SW 1271 (cell line): ENCODE measurements at regions not wholly inside any gene's neighbourhood (a gene's known extent, or its start where the extent isn't known, plus 50 kb on each side); places are given as distances from the start of the nearest gene placed in this dataset.

ENCODE experiments used
- DNase-seq, 2 experiments: peaks; one replicate each; lab custom pipeline; 2025; lab: John Stamatoyannopoulos, UW

DNA sequence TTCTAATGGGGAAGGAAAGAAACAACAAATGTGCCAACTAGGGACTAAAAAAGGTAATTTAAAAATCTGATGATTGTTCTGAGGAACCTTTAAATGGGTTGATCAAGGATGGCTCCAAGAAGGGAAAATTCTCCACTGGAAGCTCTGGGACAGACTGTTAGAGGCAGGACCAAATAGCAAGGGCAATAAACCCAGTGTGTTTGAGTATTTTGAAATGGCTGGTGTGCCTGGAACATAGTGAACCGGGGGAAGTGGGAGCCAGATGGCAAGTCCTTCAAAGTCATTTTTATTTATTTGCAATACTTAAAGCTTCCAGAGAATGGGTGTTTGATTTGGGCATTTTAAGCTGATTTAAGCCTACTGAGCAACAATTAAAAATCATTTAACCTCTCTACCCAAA lies 587.7 kb upstream of the MEF2C start:
- DNase-seq: no peak

DNA sequence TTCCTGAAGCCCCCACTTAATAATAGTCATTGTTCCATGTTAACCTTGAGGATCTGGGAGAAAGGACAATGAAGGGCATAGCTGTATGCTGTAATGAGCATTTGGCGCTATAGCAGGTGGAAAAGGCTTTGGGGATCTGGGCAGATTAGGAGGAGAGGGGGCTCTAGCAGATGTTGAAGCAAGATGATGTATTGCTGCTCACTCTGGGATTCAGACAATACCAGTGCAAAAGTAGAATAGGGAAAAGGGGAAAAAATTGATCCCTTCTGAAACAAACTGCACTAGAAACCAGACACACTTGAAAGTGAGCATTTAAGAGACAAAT lies 575.3 kb upstream of the MEF2C start:
- no peak for DNase-seq

DNA sequence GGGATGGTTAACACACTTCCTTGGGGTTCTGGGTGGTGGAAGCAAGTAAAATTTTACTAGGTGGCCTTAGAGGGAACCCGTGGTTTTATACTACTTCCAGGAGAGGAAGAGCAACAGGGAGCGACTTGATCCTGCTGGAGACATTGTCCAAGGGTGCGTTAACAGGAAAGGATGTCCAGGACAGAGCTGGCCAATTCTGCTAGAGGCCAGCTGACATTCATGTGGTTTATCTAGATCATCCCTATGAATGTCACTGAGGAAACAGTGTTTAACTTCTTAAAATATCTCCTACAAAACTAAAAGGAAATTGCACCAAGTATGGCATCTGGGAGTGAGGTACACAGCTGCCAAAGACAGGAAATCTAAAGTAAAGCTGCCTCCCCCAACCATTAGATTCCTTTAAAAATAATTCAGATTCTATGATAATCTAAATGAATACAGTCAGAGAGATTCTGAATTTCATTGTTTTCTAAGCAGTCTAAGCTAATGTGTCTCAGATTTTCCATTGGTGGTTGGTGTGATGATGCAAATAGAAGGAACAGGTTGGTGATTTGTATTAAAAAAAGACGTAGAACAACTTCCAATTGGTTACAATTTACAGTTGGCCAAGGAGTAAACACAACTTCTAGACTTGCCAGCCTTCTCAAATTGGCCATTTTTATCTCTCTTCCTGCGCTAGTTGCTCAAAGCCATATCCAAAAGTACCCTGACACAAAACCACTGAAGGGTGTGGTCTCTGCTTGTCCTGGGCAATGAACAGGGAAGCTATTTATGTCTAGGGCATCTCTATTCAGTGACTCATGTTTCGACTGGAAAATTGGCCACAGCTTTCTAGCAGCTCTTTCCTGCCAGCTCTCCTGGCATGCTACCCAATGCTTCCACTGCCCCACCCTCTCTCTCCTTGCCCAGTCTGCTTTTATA lies 574.7 kb upstream of the MEF2C start:
- DNase-seq: peak; percentile 50 to 78

DNA sequence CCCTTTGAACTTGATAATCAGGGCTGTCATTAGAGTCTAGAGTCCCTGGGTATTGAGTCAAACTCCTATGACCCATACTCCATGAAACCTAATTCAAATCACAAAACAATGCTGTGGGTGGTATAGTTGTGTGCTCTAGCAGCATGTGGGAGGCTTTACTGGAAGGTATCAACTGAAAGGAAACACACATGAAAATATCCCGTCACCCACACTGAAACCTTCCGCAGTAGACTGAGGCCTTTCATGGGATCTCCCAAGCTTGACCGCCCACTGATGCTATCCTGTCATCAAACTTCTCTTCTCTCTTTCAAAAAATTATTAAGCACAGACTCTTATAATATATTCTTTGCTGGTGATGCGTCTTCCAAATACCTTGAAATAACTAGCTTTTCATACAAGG lies 569.1 kb upstream of the MEF2C start:
- no peak for DNase-seq

DNA sequence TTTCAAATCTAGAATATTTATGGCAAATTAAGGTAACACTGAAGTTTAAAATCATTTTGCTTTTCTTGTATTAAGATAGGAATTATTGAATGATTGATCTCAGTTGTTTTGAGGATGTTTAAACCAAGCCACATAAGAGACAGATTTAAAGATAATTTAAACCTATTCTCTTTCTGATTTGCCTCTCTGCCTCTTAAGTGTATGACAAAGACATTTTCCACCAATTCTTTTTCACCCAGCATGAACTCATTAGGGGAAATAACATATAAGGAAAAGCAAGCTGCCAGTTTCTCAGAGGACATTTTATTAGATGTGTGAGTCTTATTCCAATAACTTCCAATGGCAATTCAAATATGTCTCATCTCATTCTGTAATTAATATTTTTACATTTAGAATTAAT lies 568.3 kb upstream of the MEF2C start:
- no peak for DNase-seq

DNA sequence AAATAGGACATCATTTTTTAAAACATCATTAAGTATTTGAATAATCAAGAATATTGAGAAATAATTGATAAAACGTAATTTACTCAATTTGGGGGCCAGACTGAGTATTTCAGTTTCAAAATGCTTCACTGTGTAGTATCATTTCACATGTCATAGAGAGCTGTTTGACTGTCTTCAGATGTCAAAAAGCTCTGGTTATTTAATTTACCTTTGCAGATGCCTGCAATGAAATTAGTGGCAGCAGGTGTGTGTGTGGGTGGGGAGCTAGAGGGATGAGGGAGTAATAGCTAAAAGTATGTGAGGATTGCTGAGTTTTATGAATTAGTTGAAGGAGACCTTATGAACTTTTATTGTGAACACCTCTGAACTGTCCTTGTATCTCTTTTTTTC lies 567.2 kb upstream of the MEF2C start:
- no peak for DNase-seq

DNA sequence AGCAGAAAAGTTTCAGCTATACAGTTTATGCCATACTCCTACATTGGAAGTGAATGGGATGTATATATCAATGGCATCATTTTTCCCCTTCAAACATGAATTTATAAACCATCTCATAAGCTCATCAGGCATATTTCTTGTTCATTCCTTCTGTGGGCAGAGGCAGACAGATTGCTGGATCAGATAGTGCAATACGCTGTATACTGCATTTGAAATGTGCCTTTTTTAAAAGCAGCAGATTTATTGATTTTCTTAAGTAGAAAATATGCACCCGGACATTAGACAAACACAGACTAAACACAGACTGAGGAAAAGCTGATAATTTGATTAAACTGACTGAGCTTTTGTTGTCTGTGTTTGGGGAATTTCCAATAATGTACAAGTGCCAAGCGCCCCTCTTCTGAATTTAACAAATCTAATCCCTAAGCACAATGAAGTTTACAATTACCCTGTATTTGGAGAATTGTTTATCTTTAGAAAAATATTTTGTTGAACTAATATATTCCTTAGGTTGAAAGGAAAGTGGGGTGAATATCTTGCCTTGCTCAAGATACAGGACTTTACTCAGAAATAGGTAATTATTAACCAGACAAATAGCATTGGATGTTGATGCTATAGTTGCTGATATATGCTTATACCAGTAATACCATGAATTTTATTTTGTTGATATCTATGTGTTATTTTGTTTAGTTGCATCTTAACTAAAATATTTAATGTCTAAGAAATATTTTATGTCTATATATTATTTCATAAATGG lies 566.6 kb upstream of the MEF2C start:
- no peak for DNase-seq

DNA sequence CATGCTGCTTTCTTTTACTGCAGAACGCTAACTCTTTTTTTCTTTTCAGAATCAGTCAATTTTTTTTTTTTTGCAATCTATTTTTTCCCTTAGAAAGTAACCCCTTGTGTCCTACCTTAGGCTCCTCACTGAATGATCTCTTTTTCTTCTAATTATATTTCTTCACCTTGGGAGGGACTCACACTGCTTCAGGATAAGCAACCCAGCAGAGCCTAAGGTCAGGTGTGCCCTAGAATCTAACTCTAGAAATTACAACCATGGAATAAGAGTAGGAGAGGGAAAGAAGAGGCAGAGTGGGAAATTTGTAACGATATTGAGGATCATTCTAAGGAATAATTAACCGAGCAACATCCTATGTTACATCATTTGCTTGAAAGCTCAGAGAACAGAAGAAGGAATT lies 564.0 kb upstream of the MEF2C start:
- no peak for DNase-seq

DNA sequence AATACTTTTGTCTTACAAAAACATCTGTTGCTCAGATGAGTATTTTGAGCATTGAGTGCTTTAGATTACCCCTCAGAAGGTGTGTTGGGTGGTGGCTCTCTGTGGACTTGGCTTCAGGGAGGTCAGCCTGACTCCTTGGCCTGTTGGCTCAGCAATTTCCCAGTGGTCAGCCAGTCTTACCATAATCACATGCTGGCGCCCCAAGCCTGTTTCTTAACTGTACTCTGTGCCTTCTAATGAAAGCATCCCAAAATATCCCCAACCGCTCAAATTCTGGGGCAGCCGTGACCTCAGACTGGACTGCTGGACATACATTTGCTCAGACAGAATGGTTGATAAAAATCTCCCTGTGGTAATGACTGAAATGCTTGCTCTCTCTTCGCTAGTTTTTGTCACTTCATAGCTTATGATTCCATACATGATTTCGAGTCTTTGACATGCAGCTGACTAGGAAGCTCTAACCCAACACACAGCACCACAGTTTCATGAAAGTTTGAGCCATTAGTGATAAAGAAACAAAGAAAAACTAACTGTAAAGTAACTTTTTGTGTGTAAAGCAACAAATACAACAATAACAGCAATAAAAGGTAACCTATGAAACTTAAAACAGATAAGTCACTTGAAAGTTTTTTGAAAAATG lies 562.2 kb upstream of the MEF2C start:
- DNase-seq: no peak

DNA sequence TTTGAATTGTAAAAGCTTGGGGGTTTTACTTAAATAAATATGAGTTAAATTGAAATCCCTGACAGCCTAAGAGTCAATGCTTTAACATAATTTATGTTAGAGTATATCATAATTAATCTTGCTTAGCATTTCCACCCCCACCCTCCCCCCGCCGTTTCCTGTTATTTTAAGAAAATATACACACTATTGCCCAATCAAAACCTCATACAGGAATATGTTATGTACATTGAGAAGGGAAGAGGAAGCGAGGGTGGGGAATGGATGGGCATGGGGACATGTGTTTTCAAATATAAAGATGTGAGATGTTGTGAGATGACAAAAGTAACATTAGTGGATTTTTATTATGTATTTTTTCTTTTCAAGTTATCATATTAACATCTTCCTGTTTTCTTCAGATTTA lies 561.1 kb upstream of the MEF2C start:
- no peak for DNase-seq

DNA sequence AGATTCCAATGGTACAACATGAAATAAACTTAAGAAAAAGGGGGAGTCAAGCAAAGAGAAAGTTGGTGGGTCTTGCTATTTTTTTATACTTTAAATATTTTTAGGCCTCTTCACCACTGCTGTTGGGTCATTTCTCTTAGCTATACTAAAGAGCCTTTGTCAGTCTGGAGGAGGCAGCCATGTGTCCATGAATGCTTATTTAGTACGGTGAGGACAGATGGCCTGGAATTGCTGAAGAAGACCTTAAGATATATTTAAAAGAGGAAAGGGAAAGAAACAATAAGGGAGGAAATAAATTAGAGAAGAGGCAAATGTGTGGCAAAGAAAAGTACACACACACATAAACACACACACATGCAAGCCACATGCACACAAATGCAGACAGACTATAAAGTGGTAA lies 560.5 kb upstream of the MEF2C start:
- DNase-seq: no peak

DNA sequence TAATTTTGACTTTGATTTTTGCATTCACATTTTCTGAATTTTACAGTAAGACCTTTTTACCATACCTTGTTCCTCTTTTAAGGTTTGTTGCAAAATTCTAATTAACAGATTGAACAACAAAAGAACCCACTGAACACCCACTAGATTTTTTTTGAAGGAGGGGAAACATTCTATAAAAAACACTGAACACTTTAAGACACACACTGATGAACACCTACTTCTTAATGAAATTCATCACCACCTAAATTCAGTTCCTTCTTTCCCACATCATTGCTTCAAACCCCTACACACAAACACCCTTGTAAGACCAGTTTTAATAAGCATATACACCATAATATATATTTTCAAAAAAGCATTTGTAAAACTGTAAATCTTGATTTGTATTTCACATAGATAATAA lies 559.0 kb upstream of the MEF2C start:
- no peak for DNase-seq

DNA sequence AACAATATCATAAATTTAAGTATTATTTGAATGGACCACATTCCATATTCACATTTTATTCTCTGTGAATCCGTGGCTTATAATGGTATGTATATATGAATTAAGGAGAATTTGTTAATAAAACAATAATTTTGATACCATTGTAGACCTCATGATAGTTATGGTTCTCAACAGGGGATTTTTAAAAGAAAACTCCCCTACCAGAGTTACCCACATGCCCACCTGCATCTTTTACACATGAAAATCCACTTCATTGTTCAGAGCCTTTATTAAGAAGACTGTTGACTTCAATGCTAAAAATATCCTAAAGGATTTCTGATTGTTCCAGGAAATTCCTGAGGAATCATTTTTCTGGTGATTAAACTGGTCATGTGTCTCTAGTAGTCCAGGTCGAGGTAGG lies 557.7 kb upstream of the MEF2C start:
- DNase-seq: no peak

DNA sequence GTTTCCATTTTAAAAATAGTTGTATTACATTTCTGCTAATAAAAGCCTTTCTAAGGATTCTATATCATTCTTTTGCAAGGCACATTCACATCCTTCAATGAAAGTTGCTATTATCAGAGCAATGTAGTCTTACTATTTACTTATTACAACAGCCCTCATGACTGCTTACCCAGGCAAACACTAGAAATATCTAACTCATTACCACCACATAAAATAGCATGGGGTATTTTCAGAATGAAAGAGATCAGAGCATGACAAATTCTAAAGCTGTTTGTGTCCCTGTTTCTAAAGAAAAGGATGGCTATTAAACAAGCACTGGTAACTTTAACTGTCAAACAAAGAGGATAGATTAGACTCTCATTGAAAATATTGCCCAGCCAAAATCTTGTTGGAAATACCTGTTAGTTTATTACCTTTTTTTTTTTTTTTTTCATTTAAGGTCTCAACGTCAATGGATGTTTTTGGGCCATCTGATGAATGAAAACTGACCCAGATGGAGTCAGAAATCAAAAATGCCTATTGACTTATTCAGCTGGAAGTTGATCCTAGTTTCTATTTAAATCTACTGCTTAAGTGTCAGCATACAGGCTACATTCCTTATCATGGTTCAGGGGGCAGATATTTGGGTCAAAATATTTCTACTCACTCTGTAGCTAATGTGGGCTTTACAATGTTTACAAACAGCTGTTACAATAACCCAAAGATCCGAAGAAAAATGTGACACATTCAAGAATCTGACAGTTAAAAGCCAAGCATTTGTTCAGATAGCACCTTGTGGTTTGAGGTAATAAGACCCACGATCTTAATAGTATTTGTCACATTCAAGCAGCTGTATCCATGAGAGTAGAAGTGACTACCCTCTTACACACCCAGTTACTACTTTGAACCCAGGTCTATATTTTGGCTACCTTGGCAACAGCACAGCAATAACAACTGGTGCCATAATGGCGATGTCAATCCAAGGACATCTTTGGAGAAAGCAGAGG lies 554.8 kb upstream of the MEF2C start:
- no peak for DNase-seq

DNA sequence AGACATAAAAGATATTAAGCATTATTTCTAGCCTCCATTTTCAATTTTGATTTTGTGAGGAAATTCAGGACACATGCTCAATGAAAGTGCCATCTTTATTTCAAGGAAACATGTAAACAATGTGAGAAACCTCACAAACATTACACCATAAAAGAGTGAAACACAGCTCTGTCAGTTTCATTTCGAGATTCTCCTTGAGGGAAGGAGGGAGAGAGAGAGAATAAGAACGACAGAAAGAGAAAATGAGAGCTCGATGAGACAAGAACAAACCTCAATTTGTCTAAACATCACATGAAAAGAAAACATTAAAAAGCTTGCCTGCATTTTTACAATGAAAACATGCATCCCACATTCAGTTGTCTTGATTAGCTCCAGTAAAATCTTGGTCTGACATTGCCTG lies 553.5 kb upstream of the MEF2C start:
- DNase-seq: no peak

DNA sequence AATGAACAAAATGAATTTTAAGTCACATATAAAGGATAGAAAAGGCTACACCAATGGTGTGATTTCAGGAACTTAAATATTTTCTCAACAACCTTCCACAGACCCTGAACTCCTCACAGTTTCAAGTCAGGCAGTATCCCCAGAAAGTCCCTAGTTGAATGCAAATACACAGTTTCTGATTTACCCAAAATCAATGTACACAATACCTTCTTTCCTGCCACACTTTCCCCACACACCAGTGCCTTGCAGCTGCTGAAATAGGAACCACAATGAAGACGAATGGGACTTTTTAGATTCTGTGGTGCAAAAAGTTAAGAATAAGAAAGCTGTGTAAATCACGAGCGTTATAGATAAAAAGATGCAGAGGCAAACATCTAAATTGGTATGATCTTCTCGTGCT lies 552.4 kb upstream of the MEF2C start:
- DNase-seq: no peak

DNA sequence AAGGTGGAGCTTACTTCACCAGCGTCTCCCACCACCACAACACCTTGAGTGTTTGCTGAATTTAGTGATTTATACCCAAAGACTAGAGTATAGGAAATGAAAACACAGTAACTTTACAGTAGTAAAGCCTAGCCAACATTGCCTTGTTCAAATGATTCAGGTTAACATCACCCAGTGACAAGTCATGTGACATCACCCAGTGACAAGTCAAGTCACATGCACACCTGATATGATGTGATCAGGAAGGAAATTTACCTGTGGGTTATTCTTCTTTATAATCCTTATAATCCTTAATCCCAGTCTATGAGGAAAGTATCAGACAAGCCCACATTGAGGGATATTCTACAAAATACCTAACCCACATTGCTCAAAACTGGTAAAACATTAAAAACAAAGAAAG lies 545.6 kb upstream of the MEF2C start:
- DNase-seq: no peak

DNA sequence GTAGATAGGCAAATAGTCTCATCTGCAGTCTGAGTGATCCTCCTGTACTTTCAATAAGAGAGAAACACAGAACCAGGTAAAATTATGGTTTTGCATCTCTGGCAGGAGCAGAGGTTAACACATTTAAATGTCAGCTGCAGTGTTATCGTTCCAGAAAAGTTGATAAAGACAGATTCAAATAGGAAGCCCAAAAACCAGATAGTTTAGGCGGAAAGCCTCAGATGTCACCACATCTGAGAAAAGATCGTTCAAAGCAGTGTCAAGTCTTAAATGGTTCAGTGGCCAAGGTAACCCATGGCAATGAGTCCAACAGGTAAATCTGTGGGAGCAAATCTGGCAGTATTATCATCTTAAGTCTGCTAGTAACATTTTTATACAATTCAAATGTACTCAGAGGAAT lies 542.1 kb upstream of the MEF2C start:
- DNase-seq: no peak

DNA sequence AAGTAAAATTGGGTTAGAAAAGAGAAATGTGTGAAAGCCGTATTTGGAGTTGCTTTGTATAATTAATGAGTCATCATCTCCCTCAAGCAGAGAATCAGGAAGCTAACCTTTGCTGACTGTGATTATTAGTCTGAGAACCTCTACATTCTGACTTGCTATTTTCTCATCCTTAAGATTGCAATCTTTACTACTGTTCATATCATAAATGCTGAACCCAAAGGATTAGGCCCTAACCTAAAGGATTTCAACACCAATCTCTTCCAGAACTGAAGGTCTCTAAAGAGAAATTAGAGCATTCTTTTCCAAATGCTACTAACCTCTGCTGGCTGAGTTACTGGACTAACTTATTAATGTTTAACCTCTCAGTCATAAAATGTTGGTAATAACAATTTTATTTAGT lies 538.1 kb upstream of the MEF2C start:
- no peak for DNase-seq

DNA sequence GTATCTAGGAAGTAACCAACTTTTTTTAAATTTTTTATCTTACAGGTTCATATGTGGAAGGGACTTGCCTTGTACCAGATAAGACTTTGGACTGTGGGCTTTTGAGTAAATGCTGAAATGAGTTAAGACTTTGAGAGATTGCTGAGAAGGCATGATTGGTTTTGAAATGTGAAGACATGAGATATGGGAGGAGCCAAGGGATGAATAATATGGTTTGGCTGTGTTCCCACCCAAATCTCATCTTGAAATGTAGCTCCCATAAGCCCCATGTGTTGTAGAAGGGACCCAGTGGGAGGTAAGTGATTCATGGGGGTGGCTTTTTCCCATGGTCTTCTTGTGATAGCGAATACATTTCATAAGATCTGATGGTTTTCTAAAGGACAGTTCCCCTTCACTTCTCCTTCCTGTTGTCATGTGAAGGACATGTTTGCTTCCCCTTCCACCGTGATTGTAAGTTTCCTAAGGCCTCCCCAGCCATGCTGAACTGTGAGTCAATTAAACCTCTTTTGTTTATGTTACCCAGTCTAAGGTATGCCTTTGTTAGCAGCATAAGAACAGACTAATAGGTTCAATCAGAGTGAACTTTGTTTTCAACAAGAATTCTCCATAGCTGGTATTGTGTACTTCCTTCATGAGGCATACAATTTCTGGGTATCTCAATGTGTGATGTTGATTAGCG lies 535.6 kb upstream of the MEF2C start:
- DNase-seq: no peak

DNA sequence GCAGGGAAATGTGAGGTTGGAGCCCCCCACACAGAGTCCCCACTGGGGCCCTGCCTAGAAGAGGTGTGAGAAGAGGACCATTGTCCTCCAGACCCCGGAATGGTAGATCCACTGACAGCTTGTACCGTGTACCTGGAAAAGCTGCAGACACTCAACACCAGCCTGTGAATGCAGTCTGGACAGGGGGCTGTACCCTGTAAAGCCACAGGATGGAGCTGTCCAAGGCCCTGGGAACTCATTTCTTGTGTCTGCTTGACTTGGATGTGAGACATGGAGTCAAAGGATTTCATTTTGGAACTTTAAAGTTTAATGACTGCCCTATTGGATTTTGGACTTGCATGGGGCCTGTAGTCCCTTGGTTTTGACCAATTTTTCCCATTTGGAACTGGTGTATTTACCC lies 535.0 kb upstream of the MEF2C start:
- DNase-seq: no peak
